ENCODE measurements at regions not wholly inside any gene's neighbourhood (a gene's known extent, or its start where the extent isn't known, plus 50 kb on each side); places are given as distances from the start of the nearest gene placed in this dataset.
"Not testable (repeated sequence)": the region's sequence is repeated elsewhere in the genome, so short reads cannot be mapped to it uniquely, and the experiment has no call there.

GRCh38 chr4:19197838-19198237, 1053.9 kb upstream of the SLIT2 start:
- not testable (repeated sequence) for H3K4me1 ChIP-seq (ENCODE audit: control insufficient read depth in 1 of 2, insufficient read depth in 2 of 2, low read length in 2 of 2); H3K36me3 ChIP-seq (ENCODE audit: control insufficient read depth in 1 of 2, insufficient read depth in 2 of 2, low read length in 2 of 2); H3K27ac ChIP-seq (ENCODE audit: low read length); H3K4me3 ChIP-seq (ENCODE audit: low read depth in 1 of 2, low read length in 2 of 2); H3K9me3 ChIP-seq (ENCODE audit: control insufficient read depth in 1 of 2, low read length in 2 of 2); H3K27me3 ChIP-seq (ENCODE audit: low read depth, low read length)

GRCh38 chr4:19195696-19196095, 1056.0 kb upstream of the SLIT2 start:
- Histone ChIP-seq H3K36me3 (ENCODE audit: control insufficient read depth in 1 of 2, insufficient read depth in 2 of 2, low read length in 2 of 2) (no peaks in the 10 kb centered on the region), H3K4me3 (ENCODE audit: low read depth in 1 of 2, low read length in 2 of 2) (no peak overlapping the region)

GRCh38 chr4:19194672-19195071, 1057.0 kb upstream of the SLIT2 start:
- H3K4me1 ChIP-seq (ENCODE audit: control insufficient read depth in 1 of 2, insufficient read depth in 2 of 2, low read length in 2 of 2) = no peaks in the 10 kb centered on the region
- no peak overlapping the region for H3K27ac ChIP-seq (ENCODE audit: low read length)

More at GRCh38 chr4:19195696-19196095, 1056.0 kb upstream of the SLIT2 start:
- no peaks in the 10 kb centered on the region for H3K27me3 ChIP-seq (ENCODE audit: low read depth, low read length)
- no peak overlapping the region for H3K27ac ChIP-seq (ENCODE audit: low read length)
- no peaks in the 10 kb centered on the region for H3K4me1 ChIP-seq (ENCODE audit: control insufficient read depth in 1 of 2, insufficient read depth in 2 of 2, low read length in 2 of 2)
- H3K9me3 ChIP-seq (ENCODE audit: control insufficient read depth in 1 of 2, low read length in 2 of 2) = no peaks in the 10 kb centered on the region

GRCh38 chr4:19193274-19193981, 1058.3 kb upstream of the SLIT2 start:
- no peaks in the 10 kb centered on the region for H3K4me1 ChIP-seq (ENCODE audit: control insufficient read depth in 1 of 2, insufficient read depth in 2 of 2, low read length in 2 of 2)
- no peaks in the 10 kb centered on the region for H3K27me3 ChIP-seq (ENCODE audit: low read depth, low read length)
- H3K9me3 ChIP-seq (ENCODE audit: control insufficient read depth in 1 of 2, low read length in 2 of 2) = no peaks in the 10 kb centered on the region
- no peak overlapping the region for H3K4me3 ChIP-seq (ENCODE audit: low read depth in 1 of 2, low read length in 2 of 2)
- no peak overlapping the region for H3K27ac ChIP-seq (ENCODE audit: low read length)
- H3K36me3 ChIP-seq (ENCODE audit: control insufficient read depth in 1 of 2, insufficient read depth in 2 of 2, low read length in 2 of 2) = no peaks in the 10 kb centered on the region

More at GRCh38 chr4:19194672-19195071, 1057.0 kb upstream of the SLIT2 start:
- Histone ChIP-seq H3K27me3 (ENCODE audit: low read depth, low read length) (no peaks in the 10 kb centered on the region), H3K36me3 (ENCODE audit: control insufficient read depth in 1 of 2, insufficient read depth in 2 of 2, low read length in 2 of 2) (no peaks in the 10 kb centered on the region), H3K4me3 (ENCODE audit: low read depth in 1 of 2, low read length in 2 of 2) (no peak overlapping the region), H3K9me3 (ENCODE audit: control insufficient read depth in 1 of 2, low read length in 2 of 2) (no peaks in the 10 kb centered on the region)

GRCh38 chr4:19191979-19192650, 1059.6 kb upstream of the SLIT2 start:
- no peaks in the 10 kb centered on the region for H3K36me3 ChIP-seq (ENCODE audit: control insufficient read depth in 1 of 2, insufficient read depth in 2 of 2, low read length in 2 of 2)
- H3K4me1 ChIP-seq (ENCODE audit: control insufficient read depth in 1 of 2, insufficient read depth in 2 of 2, low read length in 2 of 2) = no peaks in the 10 kb centered on the region
- H3K27me3 ChIP-seq (ENCODE audit: low read depth, low read length) = no peaks in the 10 kb centered on the region
- H3K9me3 ChIP-seq (ENCODE audit: control insufficient read depth in 1 of 2, low read length in 2 of 2) = no peaks in the 10 kb centered on the region
- H3K27ac ChIP-seq (ENCODE audit: low read length) = no peak overlapping the region
- no peak overlapping the region for H3K4me3 ChIP-seq (ENCODE audit: low read depth in 1 of 2, low read length in 2 of 2)

- Histone ChIP-seq H3K27ac (ENCODE audit: low read length) (no peak overlapping the region), H3K27me3 (ENCODE audit: low read depth, low read length) (no peaks in the 10 kb centered on the region), H3K9me3 (ENCODE audit: control insufficient read depth in 1 of 2, low read length in 2 of 2) (no peaks in the 10 kb centered on the region), H3K4me1 (ENCODE audit: control insufficient read depth in 1 of 2, insufficient read depth in 2 of 2, low read length in 2 of 2) (no peaks in the 10 kb centered on the region), H3K36me3 (ENCODE audit: control insufficient read depth in 1 of 2, insufficient read depth in 2 of 2, low read length in 2 of 2) (no peaks in the 10 kb centered on the region), H3K4me3 (ENCODE audit: low read depth in 1 of 2, low read length in 2 of 2) (no peak overlapping the region)
These were observed 1064.0 kb upstream of the SLIT2 start for GRCh38 chr4:19187691-19188090.

GRCh38 chr4:19187096-19187495, 1064.6 kb upstream of the SLIT2 start:
- no peaks in the 10 kb centered on the region for H3K27me3 ChIP-seq (ENCODE audit: low read depth, low read length)
- no peaks in the 10 kb centered on the region for H3K36me3 ChIP-seq (ENCODE audit: control insufficient read depth in 1 of 2, insufficient read depth in 2 of 2, low read length in 2 of 2)
- H3K4me1 ChIP-seq (ENCODE audit: control insufficient read depth in 1 of 2, insufficient read depth in 2 of 2, low read length in 2 of 2) = no peaks in the 10 kb centered on the region
- no peak overlapping the region for H3K4me3 ChIP-seq (ENCODE audit: low read depth in 1 of 2, low read length in 2 of 2)
- H3K9me3 ChIP-seq (ENCODE audit: control insufficient read depth in 1 of 2, low read length in 2 of 2) = no peaks in the 10 kb centered on the region
- H3K27ac ChIP-seq (ENCODE audit: low read length) = no peak overlapping the region

- H3K4me3 ChIP-seq (ENCODE audit: low read depth in 1 of 2, low read length in 2 of 2); H3K4me1 ChIP-seq (ENCODE audit: control insufficient read depth in 1 of 2, insufficient read depth in 2 of 2, low read length in 2 of 2); H3K27me3 ChIP-seq (ENCODE audit: low read depth, low read length); H3K27ac ChIP-seq (ENCODE audit: low read length); H3K9me3 ChIP-seq (ENCODE audit: control insufficient read depth in 1 of 2, low read length in 2 of 2); H3K36me3 ChIP-seq (ENCODE audit: control insufficient read depth in 1 of 2, insufficient read depth in 2 of 2, low read length in 2 of 2): not testable (repeated sequence)
These were observed 1070.1 kb upstream of the SLIT2 start for GRCh38 chr4:19181631-19182030.

GRCh38 chr4:19178835-19179234, 1072.9 kb upstream of the SLIT2 start:
- no peak overlapping the region for H3K27ac ChIP-seq (ENCODE audit: low read length)

GRCh38 chr4:19177616-19178015, 1074.1 kb upstream of the SLIT2 start:
- H3K27ac ChIP-seq (ENCODE audit: low read length) = no peak overlapping the region
- no peaks in the 10 kb centered on the region for H3K4me1 ChIP-seq (ENCODE audit: control insufficient read depth in 1 of 2, insufficient read depth in 2 of 2, low read length in 2 of 2)
- H3K9me3 ChIP-seq (ENCODE audit: control insufficient read depth in 1 of 2, low read length in 2 of 2) = no peaks in the 10 kb centered on the region
- no peak overlapping the region for H3K4me3 ChIP-seq (ENCODE audit: low read depth in 1 of 2, low read length in 2 of 2)
- no peaks in the 10 kb centered on the region for H3K27me3 ChIP-seq (ENCODE audit: low read depth, low read length)
- no peaks in the 10 kb centered on the region for H3K36me3 ChIP-seq (ENCODE audit: control insufficient read depth in 1 of 2, insufficient read depth in 2 of 2, low read length in 2 of 2)

More at GRCh38 chr4:19178835-19179234, 1072.9 kb upstream of the SLIT2 start:
- H3K27me3 ChIP-seq (ENCODE audit: low read depth, low read length) = no peaks in the 10 kb centered on the region
- no peaks in the 10 kb centered on the region for H3K4me1 ChIP-seq (ENCODE audit: control insufficient read depth in 1 of 2, insufficient read depth in 2 of 2, low read length in 2 of 2)
- no peaks in the 10 kb centered on the region for H3K9me3 ChIP-seq (ENCODE audit: control insufficient read depth in 1 of 2, low read length in 2 of 2)
- no peaks in the 10 kb centered on the region for H3K36me3 ChIP-seq (ENCODE audit: control insufficient read depth in 1 of 2, insufficient read depth in 2 of 2, low read length in 2 of 2)
- H3K4me3 ChIP-seq (ENCODE audit: low read depth in 1 of 2, low read length in 2 of 2) = no peak overlapping the region

- H3K4me1 ChIP-seq (ENCODE audit: control insufficient read depth in 1 of 2, insufficient read depth in 2 of 2, low read length in 2 of 2) = no peaks in the 10 kb centered on the region
- no peaks in the 10 kb centered on the region for H3K9me3 ChIP-seq (ENCODE audit: control insufficient read depth in 1 of 2, low read length in 2 of 2)
- H3K36me3 ChIP-seq (ENCODE audit: control insufficient read depth in 1 of 2, insufficient read depth in 2 of 2, low read length in 2 of 2) = no peaks in the 10 kb centered on the region
- H3K27ac ChIP-seq (ENCODE audit: low read length) = no peak overlapping the region
- H3K27me3 ChIP-seq (ENCODE audit: low read depth, low read length) = no peaks in the 10 kb centered on the region
- no peak overlapping the region for H3K4me3 ChIP-seq (ENCODE audit: low read depth in 1 of 2, low read length in 2 of 2)
These were observed 1079.9 kb upstream of the SLIT2 start for GRCh38 chr4:19171832-19172231.

GRCh38 chr4:19167311-19167710, 1084.4 kb upstream of the SLIT2 start:
- H3K36me3 ChIP-seq (ENCODE audit: control insufficient read depth in 1 of 2, insufficient read depth in 2 of 2, low read length in 2 of 2) = no peaks in the 10 kb centered on the region
- no peaks in the 10 kb centered on the region for H3K27me3 ChIP-seq (ENCODE audit: low read depth, low read length)
- no peak overlapping the region for H3K27ac ChIP-seq (ENCODE audit: low read length)
- H3K9me3 ChIP-seq (ENCODE audit: control insufficient read depth in 1 of 2, low read length in 2 of 2) = no peaks in the 10 kb centered on the region
- no peak overlapping the region for H3K4me3 ChIP-seq (ENCODE audit: low read depth in 1 of 2, low read length in 2 of 2)
- no peaks in the 10 kb centered on the region for H3K4me1 ChIP-seq (ENCODE audit: control insufficient read depth in 1 of 2, insufficient read depth in 2 of 2, low read length in 2 of 2)

Measured in muscle layer of duodenum (tissue), 2 donors.